Activated CD8-positive, alpha-beta memory T cell treated with anti-CD3 and anti-CD28 coated beads for 4 hours (primary cell): ENCODE measurements at regions not wholly inside any gene's neighbourhood (a gene's known extent, or its start where the extent isn't known, plus 50 kb on each side); places are given as distances from the start of the nearest gene placed in this dataset.
"Not testable (repeated sequence)": the region's sequence is repeated elsewhere in the genome, so short reads cannot be mapped to it uniquely, and the experiment has no call there.

ENCODE experiments used
- DNase-seq, 2 donors: peaks; one replicate each; pipeline ENCODE4 v3.0.0-alpha.2; 2020; ENCODE audit warnings: low read depth in 2 of 2

DNA sequence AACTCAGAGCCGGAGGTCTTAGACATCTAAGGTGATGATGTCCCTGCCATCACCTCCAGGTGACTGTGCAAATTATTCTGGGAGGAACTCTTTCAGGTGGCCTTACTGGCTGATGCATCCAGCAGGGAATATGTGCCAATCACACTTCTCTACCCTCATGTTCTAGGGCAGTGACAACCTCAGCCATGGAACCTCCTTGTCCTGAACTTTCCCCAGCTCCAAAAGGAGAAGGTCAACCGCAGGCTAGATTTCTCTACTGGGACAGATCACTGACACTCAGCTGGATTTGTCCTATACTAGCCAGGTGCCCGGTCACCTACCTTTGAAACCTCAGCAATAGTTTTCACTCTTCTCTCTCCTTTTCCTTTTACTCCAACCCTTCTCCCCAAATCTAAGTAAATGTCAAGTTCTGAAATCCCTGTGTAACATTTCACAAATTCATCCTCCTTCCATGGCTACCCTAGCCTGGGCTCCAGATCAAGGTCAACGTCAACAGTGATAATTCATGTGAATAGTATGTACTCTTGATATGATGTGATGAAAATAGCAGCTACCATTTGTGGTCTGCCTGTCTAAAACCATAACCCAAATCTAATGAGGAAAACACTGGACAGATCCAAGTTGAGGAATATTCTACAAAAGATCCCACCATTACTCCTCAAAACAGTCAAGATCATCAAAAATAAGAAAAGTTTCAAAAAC is 115.0 kb upstream of the EGLN3 start:
- DNase-seq, result no peak

DNA sequence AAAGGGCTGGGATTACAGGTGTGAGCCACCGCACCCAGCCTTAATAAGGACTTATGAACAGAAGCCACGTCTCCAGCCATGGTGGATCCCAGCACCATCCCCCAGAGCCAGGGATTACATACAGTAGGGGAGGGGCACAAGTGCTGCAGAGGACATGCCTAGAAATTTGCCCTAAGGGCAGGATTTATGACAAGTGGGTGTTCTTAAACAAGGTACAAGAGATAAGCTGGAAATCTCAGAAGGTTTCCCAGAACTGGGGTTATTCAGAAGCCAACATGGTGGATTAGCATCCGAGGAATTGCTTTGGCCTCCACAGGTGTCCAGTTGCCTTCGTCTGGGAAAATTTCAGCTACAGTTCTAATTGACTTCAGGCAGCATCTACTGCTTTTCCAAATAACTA is 114.4 kb upstream of the EGLN3 start:
- DNase-seq, result no peak

DNA sequence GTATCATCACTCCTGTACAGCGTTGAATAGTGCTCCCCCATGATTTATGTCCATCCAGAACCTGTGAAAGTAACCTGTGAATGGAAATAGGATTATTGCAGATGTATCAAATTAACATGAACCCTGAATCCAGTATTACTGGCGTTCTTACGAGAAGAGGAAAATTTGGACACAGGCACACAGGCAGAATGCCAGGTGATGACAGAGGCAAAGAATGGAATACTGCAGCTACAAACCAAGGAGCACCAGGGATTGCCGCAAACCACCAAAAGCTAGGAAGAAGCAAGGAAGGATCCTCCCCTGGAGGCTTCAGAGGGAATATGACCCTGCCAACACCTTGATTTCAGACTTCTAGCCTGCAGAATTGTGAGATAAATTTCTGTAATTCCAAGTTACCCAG is 113.5 kb upstream of the EGLN3 start:
- DNase-seq, result no peak

DNA sequence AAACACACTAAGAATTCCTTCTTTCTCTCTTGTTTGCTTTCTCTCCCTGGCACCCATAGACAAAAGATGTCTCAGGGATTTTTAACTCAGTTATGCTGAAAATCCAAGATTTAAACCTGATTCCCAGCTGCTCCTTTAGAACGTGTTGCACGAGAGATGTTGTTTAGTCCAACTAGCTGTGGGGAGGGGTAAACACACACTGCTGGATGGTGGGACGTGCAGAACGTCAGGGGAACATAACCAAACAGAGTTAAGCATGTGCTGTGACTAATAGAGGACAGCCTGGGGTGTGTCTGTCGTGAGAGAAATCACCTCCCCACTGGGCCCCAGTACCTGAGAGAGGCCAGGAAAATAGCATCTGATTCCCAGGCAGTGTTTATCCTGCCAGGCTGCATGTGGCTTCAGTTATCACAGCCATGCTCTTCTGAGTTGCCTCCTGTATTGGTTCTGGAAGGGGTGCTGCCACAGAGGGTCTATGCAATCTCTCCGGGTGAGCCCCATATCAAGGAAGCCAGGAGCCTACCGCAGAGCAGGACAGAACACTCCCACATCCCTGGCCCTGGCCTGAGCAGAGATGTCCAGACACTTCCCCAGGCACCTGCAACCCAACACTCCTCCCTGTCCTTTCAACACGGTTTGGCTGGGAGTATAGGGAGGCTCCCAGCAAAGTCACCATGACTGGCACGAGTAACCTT is 112.7 kb upstream of the EGLN3 start:
- DNase-seq, result no peak

DNA sequence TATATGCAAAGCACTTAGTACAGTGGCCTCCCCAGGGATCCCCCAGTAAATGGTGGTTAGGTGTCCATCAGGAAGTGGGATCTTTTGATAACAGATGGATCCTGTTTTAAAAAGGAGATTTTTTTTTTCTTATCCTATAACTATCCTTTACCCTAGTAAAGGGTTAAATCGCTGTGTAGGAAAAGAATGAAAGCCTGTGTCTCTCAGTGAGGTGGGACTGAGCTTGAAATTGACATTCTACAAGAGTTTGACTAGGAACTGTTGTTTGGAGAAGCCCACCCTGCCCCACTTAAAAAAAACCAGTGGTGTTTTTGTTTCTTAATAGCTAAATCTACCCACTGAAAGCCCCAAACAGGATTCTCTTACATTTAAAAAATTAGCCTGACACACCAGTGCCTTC is 112.2 kb upstream of the EGLN3 start:
- DNase-seq, result no peak

DNA sequence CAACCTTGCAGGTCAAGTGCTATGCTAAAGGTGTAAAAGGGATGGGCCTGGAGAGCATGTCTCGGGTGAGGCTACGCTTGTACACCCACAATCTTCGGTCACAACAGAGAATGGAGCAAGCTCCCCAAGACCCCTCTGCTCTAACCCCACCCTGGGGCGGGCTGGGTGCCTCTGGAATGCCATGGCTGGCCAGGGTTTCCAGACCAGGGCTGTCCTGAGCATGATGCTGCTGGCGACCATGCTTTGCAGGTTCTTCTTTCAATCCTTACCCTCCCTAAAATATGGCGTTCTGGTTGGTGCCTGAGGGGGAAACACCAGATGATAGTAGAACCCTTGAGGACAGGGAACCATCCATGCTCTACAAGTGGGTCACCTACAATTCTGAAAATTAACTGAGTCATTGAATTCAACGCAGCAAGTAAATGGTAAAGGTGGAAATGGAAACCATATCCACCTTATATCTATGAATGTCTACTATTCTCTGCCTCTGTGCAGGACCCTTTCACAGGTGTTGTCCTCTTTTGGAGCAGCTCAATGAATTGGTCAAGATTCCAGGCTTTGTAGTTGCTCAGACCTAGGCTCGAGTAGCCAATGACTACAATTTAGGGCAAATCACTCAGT is 111.6 kb upstream of the EGLN3 start:
- DNase-seq, result no peak

DNA sequence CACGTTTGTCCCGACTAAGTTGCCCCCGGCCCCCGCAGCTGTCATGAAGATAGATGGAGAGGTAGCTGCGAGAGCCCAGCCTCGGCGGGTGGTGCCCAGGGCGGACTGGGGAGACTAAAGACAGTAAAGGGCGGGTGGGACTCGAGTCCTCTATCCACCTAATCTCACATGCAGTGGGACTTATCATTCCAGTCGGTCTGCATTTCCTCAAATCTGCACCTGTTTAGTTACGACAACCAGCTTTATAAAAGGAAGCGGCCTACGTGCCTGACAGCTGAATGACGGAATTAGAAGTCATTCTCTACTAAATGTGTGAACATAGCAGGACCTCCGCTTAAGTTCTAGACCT is 109.8 kb upstream of the EGLN3 start:
- no peak for DNase-seq

DNA sequence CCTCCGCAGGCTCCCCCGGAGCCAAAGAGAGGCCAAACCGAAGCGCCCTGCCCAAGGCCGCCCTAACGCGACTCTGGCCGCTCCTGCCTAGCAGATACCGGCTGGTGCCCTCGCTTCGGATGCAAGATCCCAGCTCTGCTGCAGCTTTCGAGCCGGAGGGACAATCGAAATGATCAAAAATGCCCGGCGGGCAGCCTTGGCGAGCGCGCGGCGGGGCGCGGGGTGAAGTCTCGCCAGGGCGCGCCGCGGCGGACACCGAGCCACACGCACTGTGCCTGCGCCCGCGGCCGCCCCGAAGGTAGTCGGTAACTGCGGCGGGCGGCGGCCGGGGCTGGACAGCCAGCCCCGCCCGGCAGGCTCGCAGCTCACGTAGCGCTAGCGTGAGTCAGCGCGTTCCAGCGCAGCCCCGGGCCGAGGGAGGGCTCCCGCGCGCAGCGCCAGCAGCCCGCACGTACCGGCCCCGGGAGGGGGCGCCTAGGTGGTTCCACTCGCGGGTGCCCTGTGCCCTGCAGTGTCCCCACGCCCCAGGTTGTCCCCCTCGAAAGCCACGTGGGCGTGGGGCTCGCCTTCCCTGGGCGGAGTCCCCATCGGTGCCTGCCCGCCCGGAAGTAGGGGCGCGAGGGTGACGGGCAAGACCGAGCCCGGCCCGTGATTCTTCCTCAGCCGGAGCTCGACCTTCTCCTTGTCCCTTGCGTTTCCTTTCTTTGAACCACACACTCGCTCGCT is 109.2 kb upstream of the EGLN3 start:
- DNase-seq, result peak; percentile 6 to 14

DNA sequence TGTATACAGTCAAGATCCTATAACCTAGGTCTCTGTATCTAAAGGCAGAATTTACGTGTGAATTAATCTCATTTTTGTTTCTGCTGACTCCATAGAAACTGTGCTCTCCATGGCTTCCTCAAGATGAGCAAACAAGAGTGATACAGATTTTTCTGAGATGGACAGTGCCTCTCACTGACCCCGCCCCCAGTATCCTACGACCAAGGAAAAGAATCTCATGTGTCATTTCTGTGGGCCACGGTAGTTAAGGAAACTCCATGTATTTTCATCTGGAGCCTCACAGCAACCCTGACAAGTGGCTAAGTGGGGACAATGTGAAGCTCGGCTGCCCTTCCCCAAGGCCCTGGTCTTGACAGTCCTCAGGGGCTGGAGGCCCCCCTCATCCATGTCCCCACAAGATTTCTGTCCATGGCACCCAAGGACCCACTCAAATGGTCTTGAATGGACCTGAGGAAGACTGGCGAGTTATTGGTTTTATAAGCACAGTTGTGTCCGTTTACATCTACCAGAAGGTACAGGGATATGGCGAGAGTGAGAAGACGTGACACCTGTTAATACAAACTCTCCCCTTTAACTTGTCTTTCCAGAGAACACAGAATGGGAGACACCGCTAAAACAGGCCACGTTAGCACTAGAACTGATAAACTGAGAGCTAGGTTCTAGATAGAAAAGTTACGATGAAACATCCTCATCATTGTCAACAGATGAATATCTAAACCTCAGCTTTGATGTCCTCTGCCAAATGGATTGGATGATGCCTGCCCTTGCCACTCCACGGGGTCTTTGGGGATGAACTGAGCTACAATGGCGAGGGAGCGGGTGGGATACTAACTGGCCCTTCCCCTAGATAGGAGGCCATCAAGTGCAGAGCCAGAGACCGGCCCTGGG is 108.4 kb upstream of the EGLN3 start:
- no peak for DNase-seq

DNA sequence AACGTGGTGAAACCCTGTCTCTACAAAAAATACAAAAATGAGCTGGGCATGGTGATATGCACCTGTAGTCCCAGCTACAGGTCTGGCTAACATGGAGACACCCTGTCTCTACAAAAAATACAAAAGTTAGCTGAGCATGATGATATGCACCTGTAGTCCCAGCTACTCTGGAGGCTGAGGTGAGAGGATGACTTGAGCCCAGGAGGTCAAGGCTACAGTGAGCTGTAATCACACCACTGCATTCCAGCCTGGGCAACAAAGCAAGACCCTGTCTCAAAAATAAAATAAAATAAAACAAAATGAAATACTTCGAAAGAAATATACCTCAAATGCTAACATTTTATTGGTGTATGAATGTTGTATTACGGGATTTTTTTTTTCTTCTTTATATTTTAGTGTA is 107.6 kb upstream of the EGLN3 start:
- no peak for DNase-seq

DNA sequence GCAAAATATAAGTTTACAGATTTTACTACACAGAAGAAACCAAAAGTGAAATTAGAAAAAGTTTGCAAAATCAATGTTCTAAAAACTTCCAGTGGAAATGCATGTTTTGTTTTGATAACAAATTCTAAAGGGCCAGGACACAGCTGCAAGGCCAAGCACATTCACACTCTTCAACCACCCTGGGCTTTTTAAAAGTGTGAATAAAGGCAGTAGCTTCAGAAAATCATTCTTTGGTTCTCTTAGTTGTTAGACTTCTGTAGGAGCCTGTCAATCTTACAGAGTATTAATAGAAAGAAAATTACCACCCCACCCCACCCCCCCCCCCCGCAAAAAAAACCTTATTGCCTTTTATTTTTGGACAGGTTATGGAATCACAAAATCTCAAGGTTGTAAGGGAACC is 105.2 kb upstream of the EGLN3 start:
- DNase-seq, result no peak

DNA sequence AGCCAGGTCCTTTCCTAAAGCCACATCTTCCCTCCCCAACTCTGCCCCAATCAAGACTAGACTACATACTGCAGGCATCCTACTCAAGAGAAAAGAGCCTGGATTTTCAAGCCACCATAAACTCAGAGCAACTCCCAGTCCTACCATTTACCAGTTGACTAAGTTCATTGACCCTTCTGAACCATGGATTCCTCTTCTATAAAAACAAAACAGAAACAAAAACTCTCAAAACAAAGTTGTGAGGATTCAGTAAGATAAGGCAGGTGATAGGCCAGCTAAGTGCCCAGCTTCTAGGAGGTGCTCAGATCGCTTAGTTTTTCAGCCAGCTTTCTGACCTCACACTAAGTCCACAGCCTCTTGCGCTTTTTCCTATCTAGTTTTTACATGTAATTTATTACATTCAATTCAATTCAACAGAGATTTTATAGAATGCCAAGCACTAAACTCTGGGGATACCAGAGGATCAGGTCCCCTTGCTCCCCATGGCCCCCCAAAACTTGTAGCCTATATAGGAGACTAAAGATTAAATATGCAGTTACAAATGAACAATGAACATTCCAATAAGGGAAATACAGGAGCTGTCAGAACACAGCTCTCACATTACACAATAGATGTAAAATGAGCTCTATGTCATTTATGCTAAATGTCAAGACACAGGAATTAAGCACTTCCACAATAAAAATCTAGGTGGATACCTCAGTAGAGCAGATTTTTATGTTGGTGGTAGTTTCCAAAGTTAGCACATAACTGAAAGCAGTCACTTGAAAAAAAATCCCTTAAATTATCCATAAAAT is 104.5 kb upstream of the EGLN3 start:
- DNase-seq, result no peak

DNA sequence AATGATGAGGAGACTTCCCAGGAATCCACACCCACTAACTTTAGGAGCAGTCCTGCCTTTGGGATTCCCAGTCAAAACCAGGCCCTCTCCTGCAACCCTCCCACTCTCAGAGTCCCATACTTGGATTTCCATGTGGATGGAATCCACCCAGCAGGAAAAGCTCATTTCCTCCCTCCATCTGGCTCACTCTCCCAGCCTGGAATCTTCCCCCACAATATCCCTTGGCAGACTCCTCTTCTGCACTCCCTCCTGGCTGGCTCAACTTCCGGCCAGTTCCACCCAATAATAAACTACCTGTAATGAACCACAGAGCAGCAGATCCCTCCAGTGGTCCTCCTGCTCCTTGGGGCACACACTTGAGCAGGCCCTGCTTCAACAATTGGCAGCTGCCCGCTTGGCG is 102.8 kb upstream of the EGLN3 start:
- no peak for DNase-seq

DNA sequence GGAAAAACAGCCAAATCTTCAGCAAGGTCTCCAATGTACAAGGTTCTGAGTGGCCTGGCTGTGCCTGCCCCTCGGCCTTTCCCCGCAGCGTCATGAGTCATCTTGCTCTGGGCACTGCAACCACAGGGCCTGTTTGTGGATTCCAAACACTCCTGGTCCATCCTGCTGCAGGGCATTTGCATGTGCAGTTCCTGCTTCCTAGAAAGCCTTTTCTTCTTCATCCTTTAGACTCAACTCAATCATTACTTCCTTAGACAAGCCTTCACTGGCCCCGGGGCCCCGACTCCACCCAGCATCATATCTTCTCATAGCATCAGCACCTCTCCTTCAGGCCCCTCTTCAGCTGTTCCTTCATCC is 101.8 kb upstream of the EGLN3 start:
- DNase-seq, result no peak

DNA sequence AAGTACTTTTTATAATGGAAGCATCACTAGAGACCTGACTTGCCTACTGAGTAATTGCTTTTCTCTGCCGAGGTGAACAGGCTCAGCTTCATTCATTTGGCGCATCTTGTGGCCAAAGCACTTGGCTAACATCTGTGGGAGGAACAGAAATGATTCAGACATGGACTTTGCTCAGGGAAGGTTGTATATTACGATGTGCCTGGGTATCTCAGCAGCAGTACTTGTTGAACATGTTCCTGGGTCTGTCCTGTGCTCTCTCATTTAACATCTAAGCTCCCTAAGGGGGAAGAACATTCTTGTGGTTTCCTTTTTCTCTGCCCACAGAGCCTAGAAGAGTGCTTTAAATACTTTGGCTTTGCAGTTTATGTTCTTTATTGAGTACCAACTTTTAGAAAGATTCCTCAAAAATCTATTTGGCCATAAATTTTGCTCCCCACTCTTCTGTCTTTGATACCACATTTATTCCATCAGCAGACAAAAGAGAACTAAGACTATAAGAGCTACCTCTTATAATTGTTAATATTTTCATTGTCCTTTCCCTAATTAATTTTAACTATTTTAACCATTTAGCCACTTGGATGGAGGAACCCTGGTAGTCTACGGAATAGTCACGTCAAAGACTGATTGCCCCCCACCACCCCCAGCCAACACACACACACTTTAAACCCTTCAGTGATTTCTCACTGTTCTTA is 101.2 kb upstream of the EGLN3 start:
- no peak for DNase-seq

DNA sequence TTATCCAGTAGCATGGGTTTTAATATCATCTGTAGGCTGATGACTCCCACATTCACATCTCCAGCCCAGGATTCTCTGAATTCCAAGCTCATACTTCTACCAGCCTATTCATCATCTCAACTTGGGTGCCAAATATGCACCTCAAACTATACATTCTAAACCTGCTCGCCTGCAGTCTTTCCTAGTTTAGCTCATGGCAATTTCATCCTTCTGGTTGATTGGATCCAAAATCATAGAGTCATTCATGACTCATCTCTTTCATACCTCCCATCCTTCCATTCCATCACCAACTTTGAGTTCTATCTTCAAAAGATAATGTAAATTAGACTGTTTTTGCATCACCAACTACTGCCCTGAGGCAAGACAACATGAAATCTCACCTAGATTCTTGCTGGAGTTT is 99.7 kb upstream of the EGLN3 start:
- no peak for DNase-seq

DNA sequence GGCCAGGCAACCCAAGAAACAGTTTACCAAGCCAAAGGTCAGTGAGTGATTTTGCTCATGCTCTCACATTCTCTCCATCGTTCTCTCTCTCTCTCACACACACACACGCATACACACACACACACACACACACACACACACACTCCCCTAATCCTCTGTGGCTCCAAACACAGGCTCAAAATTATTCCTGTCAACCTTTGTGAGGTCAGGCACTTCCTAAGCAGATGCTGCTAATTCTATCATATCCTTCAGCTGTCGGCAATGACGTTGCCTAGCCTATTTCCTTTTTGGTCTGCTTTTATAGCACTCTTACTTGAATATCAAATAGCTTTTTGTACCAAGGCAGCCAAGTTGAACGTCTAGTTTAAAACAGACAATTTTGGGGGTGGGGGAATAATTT is 98.9 kb upstream of the EGLN3 start:
- no peak for DNase-seq

DNA sequence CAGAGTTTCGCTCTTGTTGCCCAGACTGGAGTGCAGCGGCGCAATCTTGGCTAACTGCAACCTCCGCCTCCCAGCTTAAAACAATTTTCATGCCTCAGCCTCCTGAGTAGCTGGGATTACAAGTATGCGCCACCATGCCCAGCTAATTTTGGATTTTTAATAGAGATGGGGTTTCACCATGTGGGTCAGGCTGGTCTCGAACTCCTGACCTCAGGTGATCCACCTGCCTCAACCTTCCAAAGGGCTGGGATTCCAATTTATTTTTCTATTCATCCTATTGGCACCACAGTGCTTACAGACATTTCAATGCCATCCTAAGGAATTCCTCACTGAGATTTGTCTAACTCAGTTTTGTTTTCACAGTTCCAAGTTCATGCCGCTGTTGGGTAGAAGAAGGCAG is 98.3 kb upstream of the EGLN3 start:
- DNase-seq, result not testable (repeated sequence)

DNA sequence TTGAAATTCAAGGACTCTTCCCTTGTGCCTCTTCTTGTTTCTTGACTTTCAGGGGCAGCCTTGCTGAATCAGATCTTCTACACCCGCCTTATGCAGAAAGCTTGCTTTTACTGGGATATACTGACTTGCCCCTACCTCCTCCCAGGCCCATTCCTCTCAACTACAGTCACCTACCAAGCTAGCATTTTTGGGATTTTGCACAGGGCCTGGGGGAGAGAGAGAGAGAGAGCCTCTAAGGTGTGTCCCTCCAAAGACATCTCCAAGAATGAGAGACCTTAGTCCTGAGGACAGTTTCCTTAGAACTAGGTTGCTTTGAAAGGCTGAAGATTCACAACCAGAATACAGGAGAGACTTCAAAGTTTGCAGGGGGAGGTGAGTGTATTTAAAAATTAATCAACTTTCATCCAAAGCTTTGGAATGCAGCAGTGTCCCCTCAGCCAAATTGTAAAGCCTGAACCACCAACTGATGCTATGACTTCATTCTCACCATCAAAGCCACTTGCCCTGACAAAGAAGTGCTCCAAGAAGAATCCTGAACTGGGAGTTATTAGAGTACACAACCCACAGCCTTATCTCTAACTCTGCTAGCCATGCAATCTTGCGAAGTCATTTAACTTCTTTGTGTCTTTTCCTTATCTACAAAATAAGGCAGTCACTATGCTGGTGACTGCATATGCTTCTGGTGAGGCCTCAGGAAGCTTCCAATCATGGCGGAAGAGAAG is 96.1 kb upstream of the EGLN3 start:
- DNase-seq, result no peak
